RWPE1 (cell line): ENCODE measurements at regions not wholly inside any gene's neighbourhood (a gene's known extent, or its start where the extent isn't known, plus 50 kb on each side); places are given as distances from the start of the nearest gene placed in this dataset.

Experiments used
- CTCF ChIA-PET: fragments of 350-600 bp; sonication (Branson Sonifier 250); formaldehyde crosslinking; extraction: SDS; loops from one replicate; lab custom pipeline; 2021; lab: Yijun Ruan, JAX
- POLR2A ChIA-PET: fragments of 400-600 bp; formaldehyde crosslinking; extraction: SDS; loops from one replicate; lab custom pipeline; 2020; ENCODE audit warnings: antibody characterized with exemption; ENCODE audit not compliant: low non-redundant PET; lab: Yijun Ruan, JAX
- DNase-seq: peaks from one replicate; pipeline ENCODE4 v3.0.0; 2012; ENCODE audit warnings: low spot score
- H3K27ac ChIP-seq: fragments of 450-650 bp; 2 replicates; pipeline ENCODE4 v1.5.1; 2017
- CTCF ChIP-seq: fragments of 450-650 bp; conservative IDR thresholded peaks from 2 replicates; pipeline ENCODE4 v1.5.1; 2017; ENCODE audit warnings: low read depth, mild to moderate bottlenecking

GRCh38 chr12:124394462-124395128, 99.7 kb downstream of the RFLNA start:
- ChIA-PET CTCF (interaction anchor here (0.6 kb wide), 1 partner anchor 868 kb away, joined by 8 read pairs; no protein-coding TSS in a partner anchor), POLR2A (no interaction called here)
- DNase-seq, result no peak
- peak overlapping the region; percentile 96 for H3K27ac ChIP-seq
- TF ChIP-seq CTCF, result no peak

DNA sequence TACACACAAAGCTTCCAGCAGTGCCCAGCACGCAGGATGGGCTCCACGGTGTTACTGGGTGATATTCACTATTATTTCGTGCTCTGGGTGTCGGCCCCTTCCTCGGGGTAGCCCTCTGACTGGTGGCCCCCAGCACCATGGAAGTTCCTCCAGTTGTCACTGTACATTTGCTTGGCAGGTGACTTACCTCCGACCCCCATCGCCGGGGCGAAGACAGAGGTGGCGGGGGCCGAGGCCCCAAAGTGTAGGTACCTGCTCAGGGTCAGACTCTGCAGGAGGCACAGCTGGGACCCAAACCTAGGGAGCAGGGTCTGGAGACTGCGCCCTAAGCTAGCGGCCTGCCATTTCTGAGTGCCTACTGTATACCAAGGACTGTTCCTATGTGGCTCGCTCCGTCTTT, 98.9 kb downstream of the RFLNA start:
- ChIA-PET POLR2A (no interaction called here), CTCF (interaction anchor here (0.6 kb wide), 3 partner anchors 87 to 867 kb away, joined by 3 to 8 read pairs (median 5); no protein-coding TSS in a partner anchor)
- DNase-seq, result no peak
- no peak for TF ChIP-seq CTCF
- peak overlapping the region; percentile 96 for H3K27ac ChIP-seq

DNA sequence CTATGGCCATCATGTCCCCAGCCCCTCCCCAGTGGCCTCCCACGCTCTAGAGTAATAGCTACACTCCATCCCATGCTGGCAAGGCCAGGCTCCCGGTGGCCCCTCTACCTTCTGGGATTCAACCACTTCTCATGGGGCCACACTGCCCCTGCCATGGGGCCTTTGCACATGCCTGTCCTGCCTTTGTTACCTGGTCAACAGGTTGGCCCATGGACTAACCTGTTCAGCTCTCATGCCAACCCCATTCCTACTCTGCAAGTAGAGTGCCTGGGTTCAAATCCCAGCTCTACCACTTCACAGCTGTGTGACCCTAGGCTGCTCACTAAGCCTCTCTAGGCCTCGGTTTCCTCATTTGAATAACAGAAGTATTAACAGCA, 98.5 kb downstream of the RFLNA start:
- CTCF ChIA-PET, result interaction anchor here (0.6 kb wide), 3 partner anchors 87 to 335 kb away, joined by 3 to 5 read pairs (median 3); no protein-coding TSS in a partner anchor
- DNase-seq, result no peak
- no peak for TF ChIP-seq CTCF
- peak overlapping the region; percentile 96 for H3K27ac ChIP-seq
- POLR2A ChIA-PET, result no interaction called here

DNA sequence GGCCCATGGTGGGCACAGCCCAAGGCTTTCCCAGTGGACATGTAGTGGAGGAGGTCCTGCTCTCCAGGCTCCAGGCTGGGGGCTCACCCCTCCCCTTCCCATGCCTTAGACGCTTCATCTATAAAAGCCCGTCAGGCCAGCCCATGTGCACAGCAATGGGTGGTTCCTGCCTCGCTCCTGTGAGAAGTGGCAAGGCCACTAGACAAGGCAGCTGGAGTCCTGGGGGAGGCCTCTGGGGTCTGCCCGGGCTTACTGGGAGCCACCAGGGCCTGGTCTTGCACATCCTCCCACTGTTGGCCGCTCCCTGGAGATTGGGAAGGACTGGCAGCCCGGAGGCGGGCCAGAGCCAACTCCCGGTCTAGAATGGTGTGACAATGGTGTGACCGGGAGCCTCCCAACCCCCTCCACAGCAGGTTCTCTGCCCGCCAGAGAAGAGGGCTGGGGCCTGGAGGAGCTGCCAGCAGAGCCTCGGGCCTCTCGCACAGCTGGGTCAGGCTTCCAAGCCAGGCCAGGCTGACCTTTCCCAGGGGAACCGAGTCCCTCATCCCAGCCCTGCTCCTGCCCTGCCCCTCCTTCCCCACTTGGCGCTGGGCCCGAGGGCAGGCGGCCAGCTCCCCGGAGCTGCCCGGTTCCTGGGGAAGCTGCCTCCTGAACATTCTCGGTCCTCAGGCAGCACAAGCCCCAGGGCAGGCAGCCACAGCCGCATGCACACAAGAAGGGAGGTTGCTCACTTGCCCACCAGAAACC, 97.9 kb downstream of the RFLNA start:
- CTCF ChIA-PET, result interaction anchor here (0.6 kb wide), 1 partner anchor 145 kb away, joined by 3 read pairs; no protein-coding TSS in a partner anchor
- TF ChIP-seq CTCF, result no peak
- DNase-seq, result peak; percentile 45
- H3K27ac ChIP-seq, result peak overlapping the region; percentile 96
- POLR2A ChIA-PET, result no interaction called here

DNA sequence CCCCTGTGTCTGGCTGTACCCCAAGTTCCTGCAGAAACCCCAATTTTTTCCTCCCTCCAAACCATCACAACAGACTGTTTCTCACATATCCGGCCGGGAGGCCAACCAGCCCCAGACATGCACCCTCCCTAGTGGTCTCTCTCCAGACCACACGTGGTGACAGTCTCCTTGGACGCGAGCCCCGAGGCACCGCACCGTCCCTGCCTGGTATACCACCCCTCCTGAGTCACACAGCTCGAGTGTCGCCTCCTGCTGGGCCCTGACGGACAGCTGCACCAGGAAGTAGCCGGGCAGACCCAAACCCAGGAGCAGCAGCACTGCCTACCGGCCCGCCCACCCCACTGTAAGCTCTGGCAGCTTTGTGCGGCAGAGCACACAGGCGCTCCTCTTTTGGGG, 97.4 kb downstream of the RFLNA start:
- POLR2A ChIA-PET, result no interaction called here
- peak overlapping the region; percentile 96 for H3K27ac ChIP-seq

More for the DNA sequence above, 97.4 kb downstream of the RFLNA start:
- no peak for TF ChIP-seq CTCF
- CTCF ChIA-PET, result no interaction called here
- no peak for DNase-seq
